Panc1 (cell line): ENCODE measurements at regions not wholly inside any gene's neighbourhood (a gene's known extent, or its start where the extent isn't known, plus 50 kb on each side); places are given as distances from the start of the nearest gene placed in this dataset.

ENCODE experiments used
- ATAC-seq: fragments of 200-7000 bp; cut with Tn5 transposase; 2 replicates; pipeline ENCODE4 v1.9.1; 2020; ENCODE audit warnings: mild to moderate bottlenecking, moderate library complexity
- BruUV-seq: library from RNA; stranded (reverse); fragments of 400-500 nt; replicated peaks from 2 replicates; lab custom pipeline; 2021; lab: Mats Ljungman, UMichigan
- CTCF ChIA-PET: fragments of 300-600 bp; sonication (Branson Sonifier 250); formaldehyde crosslinking; loops from one replicate; lab custom pipeline; 2022; ENCODE audit warnings: antibody characterized with exemption; lab: Charles Lee
- POLR2A ChIA-PET: fragments of 300-600 bp; sonication (Branson Sonifier 250); formaldehyde crosslinking; loops from one replicate; lab custom pipeline; 2022; ENCODE audit warnings: antibody characterized with exemption; lab: Charles Lee
- DNase-seq: peaks from one replicate; pipeline ENCODE4 v3.0.0-alpha.2; 2010; ENCODE audit warnings: low read depth, low spot score
- H3K27ac ChIP-seq: 2 replicates; pipeline ENCODE4 v1.5.1; 2011; ENCODE audit warnings: mild to moderate bottlenecking, low read length, inconsistent platforms
- H3K27me3 ChIP-seq: fragments of 200-500 bp; sonication (Bioruptor generic); 2 replicates; pipeline ENCODE4 v1.6.0; 2014; ENCODE audit warnings: low read length, inconsistent platforms; ENCODE audit not compliant: control insufficient read depth, insufficient read depth
- H3K36me3 ChIP-seq: fragments of 200-500 bp; sonication (Bioruptor generic); 2 replicates; pipeline ENCODE4 v1.5.1; 2014; ENCODE audit warnings: inconsistent platforms, mild to moderate bottlenecking, low read length, moderate library complexity; ENCODE audit not compliant: control insufficient read depth, insufficient read depth
- H3K4me1 ChIP-seq: 2 replicates; pipeline ENCODE4 v1.5.1; 2011; ENCODE audit warnings: inconsistent platforms, mild to moderate bottlenecking, low read length, moderate library complexity; ENCODE audit not compliant: control insufficient read depth, insufficient read depth
- H3K4me3 ChIP-seq, 2 experiments: 2 replicates each; pipeline ENCODE4 v1.5.1; 2011 to 2012; ENCODE audit warnings: low read depth in 2 of 2, low read length in 2 of 2, mild to moderate bottlenecking in 2 of 2, inconsistent platforms in 1 of 2, moderate library complexity in 1 of 2
- H3K9me3 ChIP-seq: fragments of 200-500 bp; sonication (Bioruptor generic); 2 replicates; pipeline ENCODE4 v1.5.1; 2014; ENCODE audit warnings: low read depth, mild to moderate bottlenecking, inconsistent platforms, low read length, moderate library complexity; ENCODE audit not compliant: control insufficient read depth, insufficient read depth
- CTCF ChIP-seq: fragments of 450-650 bp; IDR thresholded peaks from 2 replicates; pipeline ENCODE4 v1.5.1; 2017; ENCODE audit warnings: mild to moderate bottlenecking
- POLR2AphosphoS5 ChIP-seq: IDR thresholded peaks from 2 replicates; pipeline ENCODE4 v1.6.1; 2012; ENCODE audit warnings: mild to moderate bottlenecking, low read depth, low read length, moderate library complexity
- SIN3A ChIP-seq: IDR thresholded peaks from 2 replicates; pipeline ENCODE4 v1.6.1; 2012; ENCODE audit warnings: low read depth, mild to moderate bottlenecking, low read length, moderate library complexity, borderline replicate concordance; ENCODE audit not compliant: insufficient read depth
- TCF7L2 ChIP-seq: IDR thresholded peaks from 2 replicates; pipeline ENCODE4 v1.6.1; 2011; ENCODE audit warnings: mild to moderate bottlenecking, low read depth, low read length, inconsistent platforms
- in situ Hi-C: cut with HindIII; loops from 2 replicates; pipeline ENCODE4 v1.10.0; 2016; ENCODE audit warnings: low sequenced_read_pairs, low pct_unique_long_range_greater_than_20kb
- intact Hi-C: fragments of 100-400 bp; cut with micrococcal nuclease; formaldehyde crosslinking; loops from one replicate; pipeline ENCODE4 v1.10.0; 2022; ENCODE audit not compliant: unreplicated experiment
- TF ChIP-seq, protein P1 (sequence below), 2 experiments: IDR thresholded peaks; 2 replicates each; pipeline ENCODE4 v1.6.1; 2011 to 2012; ENCODE audit warnings: low read depth in 2 of 2, control low read depth in 1 of 2, low read length in 1 of 2, mild to moderate bottlenecking in 1 of 2, moderate library complexity in 1 of 2; ENCODE audit not compliant: insufficient read depth in 1 of 2

DNA sequence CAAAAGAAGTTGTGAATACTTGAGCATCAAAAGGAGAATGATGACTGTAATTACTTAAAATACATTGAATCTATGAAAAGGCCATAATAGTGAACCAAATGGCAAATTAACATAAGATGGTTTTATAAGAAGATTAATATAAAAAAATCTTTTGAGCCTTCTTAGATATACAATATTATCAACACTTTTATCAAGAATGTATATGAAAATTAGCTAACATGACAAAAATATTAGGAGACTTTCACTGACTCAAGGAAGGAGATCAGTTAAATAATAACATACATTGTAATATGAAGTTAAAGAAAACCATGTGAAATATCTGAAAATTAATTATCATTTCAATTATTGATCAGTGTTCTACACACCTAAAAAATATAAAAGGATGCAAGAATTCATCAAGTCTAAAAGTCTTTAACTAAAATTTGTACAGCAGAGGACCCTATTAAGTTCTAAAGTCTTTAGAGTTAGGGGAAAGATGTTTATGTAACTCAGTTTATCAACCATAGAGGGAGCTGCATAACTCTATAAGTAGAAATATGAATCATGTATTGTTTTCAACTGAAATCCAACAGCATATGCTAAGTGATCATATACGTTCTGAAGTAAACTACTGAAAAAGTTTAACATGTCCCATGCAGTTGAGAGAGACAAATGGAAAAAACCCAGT is 756.1 kb upstream of the MIR17HG start:
- DNase-seq, result no peak

DNA sequence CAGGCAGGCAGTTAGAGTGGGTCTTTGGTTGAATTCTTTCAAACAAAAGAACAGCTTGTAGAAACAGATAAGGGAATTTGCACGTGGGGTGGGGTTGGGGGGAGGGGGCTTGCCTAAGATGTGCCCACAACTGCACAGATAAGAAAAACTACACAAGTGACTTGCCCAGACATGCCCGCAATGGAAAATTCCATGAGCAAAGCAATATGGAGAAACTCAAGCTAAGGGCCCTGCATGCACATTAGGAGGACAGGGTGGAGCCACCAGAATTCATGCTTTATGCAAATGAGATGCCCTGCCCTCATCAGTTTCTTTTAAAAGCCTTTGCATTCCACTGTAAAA is 755.6 kb upstream of the MIR17HG start:
- POLR2A ChIA-PET, result no interaction called here
- intact Hi-C loops, result no loop called here
- in situ Hi-C loops, result no loop called here
- BruUV-seq, result no TSS peak
- H3K4me1 ChIP-seq, result no peaks in the 10 kb centered on the region
- H3K9me3 ChIP-seq, result no peaks in the 10 kb centered on the region
- CTCF ChIA-PET, result interaction anchor here (0.7 kb wide), 1 partner anchor 81 kb away, joined by 4 read pairs; no protein-coding TSS in a partner anchor
- no peak overlapping the region for H3K4me3 ChIP-seq
- H3K36me3 ChIP-seq, result no peaks in the 10 kb centered on the region
- no peak overlapping the region for H3K27ac ChIP-seq
- TF ChIP-seq POLR2AphosphoS5 (no peak), CTCF (no peak), TCF7L2 (no peak), SIN3A (no peak)
- TF ChIP-seq, protein P1, sequence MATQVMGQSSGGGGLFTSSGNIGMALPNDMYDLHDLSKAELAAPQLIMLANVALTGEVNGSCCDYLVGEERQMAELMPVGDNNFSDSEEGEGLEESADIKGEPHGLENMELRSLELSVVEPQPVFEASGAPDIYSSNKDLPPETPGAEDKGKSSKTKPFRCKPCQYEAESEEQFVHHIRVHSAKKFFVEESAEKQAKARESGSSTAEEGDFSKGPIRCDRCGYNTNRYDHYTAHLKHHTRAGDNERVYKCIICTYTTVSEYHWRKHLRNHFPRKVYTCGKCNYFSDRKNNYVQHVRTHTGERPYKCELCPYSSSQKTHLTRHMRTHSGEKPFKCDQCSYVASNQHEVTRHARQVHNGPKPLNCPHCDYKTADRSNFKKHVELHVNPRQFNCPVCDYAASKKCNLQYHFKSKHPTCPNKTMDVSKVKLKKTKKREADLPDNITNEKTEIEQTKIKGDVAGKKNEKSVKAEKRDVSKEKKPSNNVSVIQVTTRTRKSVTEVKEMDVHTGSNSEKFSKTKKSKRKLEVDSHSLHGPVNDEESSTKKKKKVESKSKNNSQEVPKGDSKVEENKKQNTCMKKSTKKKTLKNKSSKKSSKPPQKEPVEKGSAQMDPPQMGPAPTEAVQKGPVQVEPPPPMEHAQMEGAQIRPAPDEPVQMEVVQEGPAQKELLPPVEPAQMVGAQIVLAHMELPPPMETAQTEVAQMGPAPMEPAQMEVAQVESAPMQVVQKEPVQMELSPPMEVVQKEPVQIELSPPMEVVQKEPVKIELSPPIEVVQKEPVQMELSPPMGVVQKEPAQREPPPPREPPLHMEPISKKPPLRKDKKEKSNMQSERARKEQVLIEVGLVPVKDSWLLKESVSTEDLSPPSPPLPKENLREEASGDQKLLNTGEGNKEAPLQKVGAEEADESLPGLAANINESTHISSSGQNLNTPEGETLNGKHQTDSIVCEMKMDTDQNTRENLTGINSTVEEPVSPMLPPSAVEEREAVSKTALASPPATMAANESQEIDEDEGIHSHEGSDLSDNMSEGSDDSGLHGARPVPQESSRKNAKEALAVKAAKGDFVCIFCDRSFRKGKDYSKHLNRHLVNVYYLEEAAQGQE (IDR thresholded peaks at IDR 0.05; ENCODE audit: insufficient read depth in 1 of 2, low read depth in 2 of 2, low read length in 1 of 2), result no peak
- H3K27me3 ChIP-seq, result no peaks in the 10 kb centered on the region
- ATAC-seq (no peak), DNase-seq (no peak)

More for the DNA sequence above, 756.1 kb upstream of the MIR17HG start:
- Histone ChIP-seq H3K27me3 (no peaks in the 10 kb centered on the region), H3K4me1 (no peaks in the 10 kb centered on the region), H3K27ac (no peak overlapping the region), H3K4me3 (no peak overlapping the region), H3K9me3 (no peaks in the 10 kb centered on the region), H3K36me3 (no peaks in the 10 kb centered on the region)
- no TSS peak for BruUV-seq
- in situ Hi-C loops (no loop called here), intact Hi-C loops (no loop called here)
- ATAC-seq, result no peak
- POLR2A ChIA-PET, result no interaction called here
- TF ChIP-seq SIN3A, result no peak
- TF ChIP-seq, protein P1 (IDR thresholded peaks at IDR 0.05; ENCODE audit: insufficient read depth in 1 of 2, low read depth in 2 of 2, low read length in 1 of 2), result no peak
- TF ChIP-seq POLR2AphosphoS5, result no peak
- TF ChIP-seq TCF7L2, result no peak
- no peak for TF ChIP-seq CTCF
- CTCF ChIA-PET, result interaction anchor here (0.7 kb wide), 1 partner anchor 81 kb away, joined by 4 read pairs; no protein-coding TSS in a partner anchor
